ENCODE measurements at regions not wholly inside any gene's neighbourhood (a gene's known extent, or its start where the extent isn't known, plus 50 kb on each side); places are given as distances from the start of the nearest gene placed in this dataset.

- WGBS (ENCODE audit: low lambda C conversion rate), result 33% methylated on average over 4 of the region's 4 CpGs
Observed at GRCh38 chrX:68998716-68999115, 166.5 kb downstream of the PJA1 start.

GRCh38 chrX:68997911-68998310, 167.3 kb downstream of the PJA1 start:
- no peaks in the 10 kb centered on the region for H3F3A ChIP-seq (replicated peaks; ENCODE audit: insufficient read depth)
- ChIA-PET POLR2A (no interaction called here), CTCF (no interaction called here)
- no peaks in the 10 kb centered on the region; a peak in 1 of 4 replicates for H3K4me1 ChIP-seq (ENCODE audit: control insufficient read depth in 1 of 2, insufficient read depth in 2 of 2, low read depth in 1 of 2, low read length in 1 of 2)
- no peak overlapping the region for H3K4me2 ChIP-seq
- H3K79me2 ChIP-seq (ENCODE audit: insufficient read depth), result no peaks in the 10 kb centered on the region
- 31% methylated on average over 2 of the region's 2 CpGs for WGBS (ENCODE audit: low lambda C conversion rate)
- H3K27ac ChIP-seq (ENCODE audit: low read depth in 2 of 2, low read length in 1 of 2), result no peak overlapping the region
- no peak overlapping the region for H2AFZ ChIP-seq (ENCODE audit: low read depth)
- H3K9ac ChIP-seq, result no peak overlapping the region
- H3K9me3 ChIP-seq, result no peaks in the 10 kb centered on the region
- no peaks in the 10 kb centered on the region for H4K20me1 ChIP-seq (ENCODE audit: insufficient read depth)
- peaks cover 22% of the 10 kb centered on the region; the same call in 1 of the 2 replicates for H3K27me3 ChIP-seq (ENCODE audit: insufficient read depth)
- no peaks in the 10 kb centered on the region for H3K9me2 ChIP-seq
- no peak overlapping the region for H3K4me3 ChIP-seq (ENCODE audit: low read depth in 2 of 2, low read length in 1 of 2)
- DNase-seq, result no peak
- no peaks in the 10 kb centered on the region for H3K36me3 ChIP-seq (replicated peaks in 1 of 2; ENCODE audit: control insufficient read depth in 1 of 2, insufficient read depth in 2 of 2, low read length in 1 of 2)
- TF ChIP-seq PBX3 (IDR thresholded peaks at IDR 0.05) (no peak), IRF3 (IDR thresholded peaks at IDR 0.05; ENCODE audit: low read depth, low read length) (no peak), POLR2AphosphoS5 (IDR thresholded peaks at IDR 0.05; ENCODE audit: low read depth, low read length) (no peak), TCF12 (IDR thresholded peaks at IDR 0.05) (no peak), NFIC (IDR thresholded peaks at IDR 0.05; ENCODE audit: borderline replicate concordance) (no peak), REST (IDR thresholded peaks at IDR 0.05; ENCODE audit: low read depth, low read length) (no peak), GATA2 (CRISPR knock-in tag; IDR thresholded peaks at IDR 0.05) (no peak), SMC3 (IDR thresholded peaks at IDR 0.05; ENCODE audit: low read depth, low read length) (no peak), USF2 (IDR thresholded peaks at IDR 0.05; ENCODE audit: borderline replicate concordance, low read depth, low read length) (no peak), ZBTB33 (IDR thresholded peaks at IDR 0.05; ENCODE audit: borderline replicate concordance, low read depth) (no peak), GABPA (IDR thresholded peaks at IDR 0.05; ENCODE audit: low read depth) (no peak), EZH2phosphoT487 (IDR thresholded peaks at IDR 0.05; ENCODE audit: borderline replicate concordance, low read depth) (no peak), YY1 (IDR thresholded peaks at IDR 0.05; ENCODE audit: low read depth) (no peak), USF1 (IDR thresholded peaks at IDR 0.05; ENCODE audit: borderline replicate concordance, low read depth) (no peak), MXI1 (IDR thresholded peaks at IDR 0.05; ENCODE audit: low read depth, low read length) (no peak), FOXM1 (IDR thresholded peaks at IDR 0.05; ENCODE audit: low read depth) (no peak), RCOR1 (IDR thresholded peaks at IDR 0.05; ENCODE audit: low read length) (no peak), ELF1 (IDR thresholded peaks at IDR 0.05) (no peak), CHD2 (IDR thresholded peaks at IDR 0.05; ENCODE audit: low read length, partially characterized antibody) (no peak)

More at GRCh38 chrX:68998716-68999115, 166.5 kb downstream of the PJA1 start:
- no peak overlapping the region for H3K4me2 ChIP-seq
- H3K27ac ChIP-seq (ENCODE audit: low read depth in 2 of 2, low read length in 1 of 2), result no peak overlapping the region
- H3F3A ChIP-seq (replicated peaks; ENCODE audit: insufficient read depth), result no peaks in the 10 kb centered on the region
- peaks cover 22% of the 10 kb centered on the region; the same call in 1 of the 2 replicates for H3K27me3 ChIP-seq (ENCODE audit: insufficient read depth)
- H3K9me3 ChIP-seq, result no peaks in the 10 kb centered on the region
- H3K36me3 ChIP-seq (replicated peaks in 1 of 2; ENCODE audit: control insufficient read depth in 1 of 2, insufficient read depth in 2 of 2, low read length in 1 of 2), result no peaks in the 10 kb centered on the region
- H3K4me1 ChIP-seq (ENCODE audit: control insufficient read depth in 1 of 2, insufficient read depth in 2 of 2, low read depth in 1 of 2, low read length in 1 of 2), result no peaks in the 10 kb centered on the region; a peak in 1 of 4 replicates
- no peak overlapping the region for H3K4me3 ChIP-seq (ENCODE audit: low read depth in 2 of 2, low read length in 1 of 2)
- ChIA-PET CTCF (interaction anchor here (1.6 kb wide), 1 partner anchor 10 kb away, joined by 3 read pairs; no protein-coding TSS in a partner anchor), POLR2A (no interaction called here)
- H3K79me2 ChIP-seq (ENCODE audit: insufficient read depth), result no peaks in the 10 kb centered on the region
- no peak overlapping the region for H3K9ac ChIP-seq
- no peaks in the 10 kb centered on the region for H4K20me1 ChIP-seq (ENCODE audit: insufficient read depth)
- H2AFZ ChIP-seq (ENCODE audit: low read depth), result no peak overlapping the region
- no peak for TF ChIP-seq SIN3A (IDR thresholded peaks at IDR 0.05; ENCODE audit: borderline replicate concordance, low read depth, low read length)
- no peak for DNase-seq
- no peaks in the 10 kb centered on the region for H3K9me2 ChIP-seq

All from SK-N-SH (cell line).